Ishikawa (cell line): ENCODE measurements at regions not wholly inside any gene's neighbourhood (a gene's known extent, or its start where the extent isn't known, plus 50 kb on each side); places are given as distances from the start of the nearest gene placed in this dataset.

ENCODE experiments used
- EP300 ChIP-seq: IDR thresholded peaks from 2 replicates; pipeline ENCODE4 v1.6.1; 2012; ENCODE audit warnings: borderline replicate concordance
- FOXM1 ChIP-seq: IDR thresholded peaks from 2 replicates; pipeline ENCODE4 v1.6.1; 2012; ENCODE audit warnings: low read depth, borderline replicate concordance
- NFIC ChIP-seq: IDR thresholded peaks from 2 replicates; pipeline ENCODE4 v1.6.1; 2012
- RAD21 ChIP-seq: IDR thresholded peaks from 2 replicates; pipeline ENCODE4 v1.6.1; 2012; ENCODE audit warnings: low read depth
- TCF12 ChIP-seq: IDR thresholded peaks from 2 replicates; pipeline ENCODE4 v1.6.1; 2012; ENCODE audit warnings: low read depth
- ZBTB7A ChIP-seq: IDR thresholded peaks from 2 replicates; pipeline ENCODE4 v1.6.1; 2012; ENCODE audit warnings: low read depth
- TF ChIP-seq, protein P1 (sequence below): IDR thresholded peaks from 2 replicates; pipeline ENCODE4 v1.6.1; 2012
- TF ChIP-seq, protein P2 (sequence below): IDR thresholded peaks from 2 replicates; pipeline ENCODE4 v1.6.1; 2012; ENCODE audit warnings: low read depth, mild to moderate bottlenecking

DNA sequence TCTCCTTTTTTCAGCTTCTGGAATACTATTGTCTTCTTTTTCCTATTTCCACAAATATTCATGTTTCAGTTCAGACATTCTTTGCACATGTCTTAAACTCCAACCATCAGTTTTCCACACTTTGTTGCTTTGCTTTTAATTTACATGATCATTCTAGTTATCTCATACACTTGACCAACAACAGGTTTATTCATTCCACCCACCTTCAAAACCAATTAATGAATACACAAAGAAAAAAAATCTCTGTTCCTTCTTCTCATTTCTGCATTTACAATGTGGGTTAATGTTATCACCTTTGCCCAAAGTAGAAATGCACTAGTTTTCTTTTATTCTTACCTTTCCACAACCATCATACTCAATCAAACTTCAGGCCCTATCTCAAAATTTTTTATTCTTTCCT is 216.7 kb downstream of the FRK start:
- TF ChIP-seq EP300 (no peak), ZBTB7A (no peak), RAD21 (no peak), NFIC (no peak), TCF12 (no peak), FOXM1 (no peak)
- TF ChIP-seq, protein P1, sequence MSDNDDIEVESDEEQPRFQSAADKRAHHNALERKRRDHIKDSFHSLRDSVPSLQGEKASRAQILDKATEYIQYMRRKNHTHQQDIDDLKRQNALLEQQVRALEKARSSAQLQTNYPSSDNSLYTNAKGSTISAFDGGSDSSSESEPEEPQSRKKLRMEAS, result no peak
- TF ChIP-seq, protein P2, sequence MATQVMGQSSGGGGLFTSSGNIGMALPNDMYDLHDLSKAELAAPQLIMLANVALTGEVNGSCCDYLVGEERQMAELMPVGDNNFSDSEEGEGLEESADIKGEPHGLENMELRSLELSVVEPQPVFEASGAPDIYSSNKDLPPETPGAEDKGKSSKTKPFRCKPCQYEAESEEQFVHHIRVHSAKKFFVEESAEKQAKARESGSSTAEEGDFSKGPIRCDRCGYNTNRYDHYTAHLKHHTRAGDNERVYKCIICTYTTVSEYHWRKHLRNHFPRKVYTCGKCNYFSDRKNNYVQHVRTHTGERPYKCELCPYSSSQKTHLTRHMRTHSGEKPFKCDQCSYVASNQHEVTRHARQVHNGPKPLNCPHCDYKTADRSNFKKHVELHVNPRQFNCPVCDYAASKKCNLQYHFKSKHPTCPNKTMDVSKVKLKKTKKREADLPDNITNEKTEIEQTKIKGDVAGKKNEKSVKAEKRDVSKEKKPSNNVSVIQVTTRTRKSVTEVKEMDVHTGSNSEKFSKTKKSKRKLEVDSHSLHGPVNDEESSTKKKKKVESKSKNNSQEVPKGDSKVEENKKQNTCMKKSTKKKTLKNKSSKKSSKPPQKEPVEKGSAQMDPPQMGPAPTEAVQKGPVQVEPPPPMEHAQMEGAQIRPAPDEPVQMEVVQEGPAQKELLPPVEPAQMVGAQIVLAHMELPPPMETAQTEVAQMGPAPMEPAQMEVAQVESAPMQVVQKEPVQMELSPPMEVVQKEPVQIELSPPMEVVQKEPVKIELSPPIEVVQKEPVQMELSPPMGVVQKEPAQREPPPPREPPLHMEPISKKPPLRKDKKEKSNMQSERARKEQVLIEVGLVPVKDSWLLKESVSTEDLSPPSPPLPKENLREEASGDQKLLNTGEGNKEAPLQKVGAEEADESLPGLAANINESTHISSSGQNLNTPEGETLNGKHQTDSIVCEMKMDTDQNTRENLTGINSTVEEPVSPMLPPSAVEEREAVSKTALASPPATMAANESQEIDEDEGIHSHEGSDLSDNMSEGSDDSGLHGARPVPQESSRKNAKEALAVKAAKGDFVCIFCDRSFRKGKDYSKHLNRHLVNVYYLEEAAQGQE, result no peak
